Stimulated activated CD4-positive, alpha-beta T cell treated with anti-CD3 and anti-CD28 coated beads, Interleukin-15, amount 100 ng/mL, for 1 hour (primary cell): ENCODE measurements at regions not wholly inside any gene's neighbourhood (a gene's known extent, or its start where the extent isn't known, plus 50 kb on each side); places are given as distances from the start of the nearest gene placed in this dataset.

ENCODE experiments used
- DNase-seq, 2 donors: peaks; one replicate each; pipeline ENCODE4 v3.0.0-alpha.2; 2020; ENCODE audit warnings: low read depth in 1 of 2, low spot score in 1 of 2

DNA sequence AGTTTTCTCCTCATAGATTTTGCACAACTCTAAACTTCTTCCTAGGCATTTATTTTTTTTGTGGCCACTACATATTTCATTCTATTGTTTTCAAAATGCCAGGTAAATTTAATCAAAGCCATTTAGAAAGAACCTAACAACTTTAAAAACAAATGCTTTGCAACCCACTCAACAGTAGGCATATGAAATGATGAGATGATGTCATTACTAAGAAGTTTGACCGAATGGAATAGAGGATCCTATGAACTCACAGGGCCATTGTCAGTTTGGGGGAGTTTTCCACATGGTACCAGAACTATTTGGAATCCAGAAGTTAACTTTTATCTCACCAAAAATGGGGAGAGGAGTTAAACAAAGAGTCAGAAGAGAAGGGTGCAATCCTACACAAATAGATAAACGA is 100.7 kb upstream of the INHBA start:
- DNase-seq: no peak

DNA sequence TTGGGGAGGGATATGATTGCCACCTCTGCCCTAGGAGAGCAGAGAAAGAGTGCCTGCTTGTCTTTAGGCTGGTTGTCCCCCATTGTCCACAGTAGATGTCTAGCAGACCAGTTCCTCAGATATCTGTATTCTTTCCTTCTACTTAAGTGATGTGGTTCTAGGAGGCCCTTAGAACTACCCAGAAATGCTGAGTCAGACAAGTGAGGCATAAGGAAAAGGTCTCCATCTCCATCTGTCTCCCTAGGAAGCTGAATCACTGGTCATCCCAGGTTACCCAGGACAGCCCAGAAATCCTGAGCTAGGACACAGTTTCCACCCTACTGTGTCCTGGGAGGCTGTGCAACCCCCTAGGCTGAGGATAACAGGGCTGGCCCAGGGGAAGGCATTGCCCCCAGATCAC is 93.4 kb upstream of the INHBA start:
- DNase-seq: no peak

- no peak for DNase-seq
These were observed 92.5 kb upstream of the INHBA start for GRCh38 chr7:41795276-41795833.

DNA sequence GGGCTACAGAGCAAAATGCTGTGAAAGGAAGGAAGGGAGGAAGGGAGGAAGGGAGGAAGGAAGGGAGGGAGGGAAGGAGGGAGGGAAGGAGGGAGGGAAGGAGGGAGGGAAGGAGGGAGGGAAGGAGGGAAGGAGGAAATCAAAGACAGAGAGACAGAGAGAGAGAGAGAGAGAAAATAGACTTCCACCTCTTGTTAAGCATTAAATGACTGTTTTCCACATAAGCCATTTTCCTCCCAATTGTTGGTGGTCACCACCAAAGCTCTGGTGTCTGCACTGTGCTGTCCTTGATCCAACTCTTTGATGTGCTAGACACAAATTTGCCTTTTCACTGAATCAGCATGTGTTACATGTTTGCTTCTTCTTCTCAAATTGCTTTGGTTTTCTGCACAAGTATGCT is 90.7 kb upstream of the INHBA start:
- DNase-seq: no peak

GRCh38 chr7:41792120-41792519 is 89.2 kb upstream of the INHBA start:
- no peak for DNase-seq

DNA sequence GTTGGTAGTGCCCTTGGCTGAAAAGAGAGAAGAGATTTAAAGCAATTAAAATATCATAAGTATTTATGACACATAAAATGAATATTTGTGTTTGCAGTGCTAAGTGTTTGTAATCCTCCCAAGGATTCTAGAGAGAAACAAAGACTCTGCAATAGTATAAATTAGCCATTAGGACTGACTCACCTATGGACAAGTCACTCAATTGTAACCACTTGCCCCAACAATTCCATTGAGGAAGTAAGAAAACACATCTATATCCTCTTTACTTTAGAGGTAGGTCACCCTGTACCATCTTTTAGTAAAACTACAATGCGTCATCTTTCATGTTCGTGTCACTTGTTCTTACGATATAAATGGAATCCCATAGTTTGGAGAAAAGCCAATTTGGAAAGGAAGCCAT is 85.7 kb upstream of the INHBA start:
- DNase-seq: no peak

GRCh38 chr7:41787651-41788350 is 84.9 kb upstream of the INHBA start:
- DNase-seq: no peak

GRCh38 chr7:41786944-41787343 is 84.1 kb upstream of the INHBA start:
- DNase-seq: no peak

DNA sequence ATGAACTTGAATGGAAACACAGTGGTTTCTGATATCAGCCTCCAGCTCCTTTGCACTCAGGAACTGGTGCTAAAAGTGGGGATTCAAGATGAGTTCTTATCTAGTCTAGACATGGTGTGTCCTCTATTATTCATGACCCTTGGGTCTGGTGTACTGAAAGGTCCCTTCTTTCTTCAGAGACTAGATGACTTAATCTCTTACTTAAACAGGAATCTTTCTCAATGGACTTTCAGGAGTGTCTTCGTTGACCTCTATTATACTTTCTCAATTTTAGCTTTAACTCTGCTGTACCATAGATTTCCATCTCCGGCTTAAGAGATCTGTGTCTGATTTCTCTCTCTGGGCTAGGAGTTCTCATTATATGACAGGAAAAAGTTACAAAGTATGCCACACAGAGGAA is 83.5 kb upstream of the INHBA start:
- DNase-seq: no peak

DNA sequence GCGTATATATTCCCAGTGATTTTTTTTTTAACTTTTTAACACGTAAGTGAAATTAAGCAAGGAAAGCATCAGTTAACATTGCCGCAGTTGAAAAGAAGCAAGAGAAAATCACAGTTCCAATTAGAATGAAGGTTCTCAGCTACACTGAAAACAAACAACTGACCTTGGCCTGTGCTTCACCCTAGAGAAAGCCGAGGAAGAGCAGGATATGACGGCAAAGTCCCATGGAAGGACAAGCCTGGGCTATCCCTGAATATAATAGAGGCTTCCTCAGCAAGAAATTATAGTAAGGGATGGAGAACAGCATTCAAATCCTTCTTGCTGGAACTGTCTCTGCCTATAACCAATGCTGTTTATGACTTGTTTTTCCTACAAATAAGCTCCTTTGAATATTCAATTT is 83.0 kb upstream of the INHBA start:
- DNase-seq: no peak

- no peak for DNase-seq
These were observed 82.4 kb upstream of the INHBA start for GRCh38 chr7:41785265-41785664.

GRCh38 chr7:41779918-41780317 is 77.0 kb upstream of the INHBA start:
- no peak for DNase-seq

DNA sequence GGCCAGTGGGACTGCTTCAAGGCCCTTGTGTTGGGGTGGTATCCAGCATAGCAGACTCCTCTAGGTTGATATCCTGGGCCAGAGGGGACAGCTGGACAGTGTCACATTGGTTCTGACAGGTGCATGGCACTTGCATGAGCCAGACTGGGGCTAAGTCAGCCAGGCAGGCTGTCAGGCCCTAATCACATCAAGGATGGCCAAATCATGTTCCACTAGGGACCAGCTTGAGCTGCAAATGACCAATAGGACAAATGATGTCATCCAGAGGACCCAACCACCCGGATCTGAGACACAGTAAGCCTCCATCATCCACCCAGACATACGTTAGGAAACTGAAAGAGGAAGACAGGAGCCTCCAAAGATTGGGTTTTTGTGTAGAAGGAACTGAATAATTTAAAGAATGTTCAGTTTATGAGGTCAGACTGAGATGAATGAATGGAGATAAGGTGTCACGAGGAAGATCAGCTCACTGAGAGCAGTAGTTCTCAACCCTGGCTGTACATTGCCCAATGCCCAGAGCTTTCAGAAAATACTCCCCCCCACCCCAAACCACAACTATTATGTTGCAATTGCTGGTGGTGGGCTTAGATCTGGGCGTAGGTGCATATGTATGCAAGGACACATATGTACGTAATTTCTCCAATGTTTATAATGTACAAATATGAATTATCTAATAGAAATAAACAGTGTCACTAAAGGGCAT is 75.2 kb upstream of the INHBA start:
- no peak for DNase-seq

DNA sequence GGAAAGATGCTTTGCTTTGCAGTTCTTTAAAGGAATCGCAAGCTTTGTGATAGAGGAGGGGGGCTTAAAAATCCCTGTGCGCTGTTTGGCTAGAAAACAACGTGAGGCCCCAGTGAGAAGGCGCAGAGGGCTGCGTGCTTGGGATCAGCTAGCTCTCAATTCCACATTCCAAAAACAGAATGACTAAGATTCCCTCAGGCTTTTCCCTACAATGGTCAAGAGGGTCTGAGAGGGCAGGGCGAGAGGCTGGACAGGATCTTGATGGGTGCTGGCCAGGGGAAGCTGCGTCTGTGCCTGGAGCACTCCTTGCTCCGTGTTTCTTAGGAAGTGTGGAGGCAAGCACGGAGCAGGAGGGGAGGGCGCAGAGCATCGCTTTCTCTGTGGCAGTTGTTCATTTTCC is 72.1 kb upstream of the INHBA start:
- DNase-seq: no peak

GRCh38 chr7:41773756-41774155 is 70.9 kb upstream of the INHBA start:
- no peak for DNase-seq

- no peak for DNase-seq
These were observed 68.8 kb upstream of the INHBA start for GRCh38 chr7:41771717-41772116.

DNA sequence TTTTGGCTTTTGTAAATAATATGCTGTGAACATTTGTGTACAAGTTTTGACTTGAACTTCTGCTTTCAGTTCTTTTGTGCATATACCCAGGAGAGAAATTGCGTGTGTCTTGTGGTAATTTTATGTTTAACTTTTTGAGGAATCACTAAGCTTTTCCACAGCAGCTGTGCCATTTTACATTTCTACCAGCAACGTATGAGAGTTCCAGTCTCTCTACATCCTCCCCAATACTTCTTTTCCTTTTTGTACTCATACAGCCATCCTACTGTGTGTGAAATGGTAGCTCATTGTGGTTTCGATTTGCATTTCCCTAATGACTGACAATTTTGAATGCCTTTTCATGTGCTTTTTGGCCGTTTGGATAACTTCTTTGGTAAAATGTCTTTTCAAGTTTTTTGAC is 66.3 kb upstream of the INHBA start:
- no peak for DNase-seq

- no peak for DNase-seq
These were observed 60.7 kb upstream of the INHBA start for GRCh38 chr7:41763626-41764025.

DNA sequence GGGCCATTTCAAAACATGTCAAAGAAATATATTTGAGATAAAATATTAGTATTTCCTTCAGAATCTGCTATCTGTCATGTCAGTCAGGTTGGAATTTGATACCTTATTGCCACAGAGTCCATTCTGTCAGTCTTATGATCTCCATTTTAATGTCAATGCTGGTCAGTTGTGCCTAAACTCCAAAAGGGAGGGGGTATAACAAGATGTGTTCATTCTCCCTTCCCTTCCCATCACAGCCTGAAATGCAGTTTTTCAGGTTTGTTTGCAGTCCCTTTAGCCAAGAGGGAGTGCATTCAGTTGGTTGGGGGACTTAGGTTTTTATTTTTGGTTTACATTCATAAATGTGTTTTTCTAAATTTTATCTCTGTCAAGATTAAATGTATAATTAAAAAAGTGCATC is 59.8 kb upstream of the INHBA start:
- DNase-seq: no peak

DNA sequence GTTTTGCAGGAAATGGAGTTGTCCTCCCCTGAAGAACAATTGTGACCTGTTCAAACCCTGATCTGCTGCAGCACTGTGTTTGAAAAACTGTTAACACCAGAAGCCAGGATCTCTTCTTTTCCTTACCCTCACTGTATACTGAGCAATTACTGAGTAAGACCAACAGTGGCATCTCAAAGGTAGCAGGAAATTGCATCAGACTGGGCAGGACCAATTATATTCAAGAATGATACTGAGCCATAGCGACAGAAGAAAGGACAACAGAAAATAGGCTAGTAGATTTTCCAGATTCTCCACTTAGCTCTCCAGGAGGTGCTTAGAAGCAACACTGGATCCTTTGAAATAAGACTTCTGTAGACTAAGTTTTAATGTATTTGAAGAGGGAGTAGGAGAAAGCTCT is 57.4 kb upstream of the INHBA start:
- no peak for DNase-seq

DNA sequence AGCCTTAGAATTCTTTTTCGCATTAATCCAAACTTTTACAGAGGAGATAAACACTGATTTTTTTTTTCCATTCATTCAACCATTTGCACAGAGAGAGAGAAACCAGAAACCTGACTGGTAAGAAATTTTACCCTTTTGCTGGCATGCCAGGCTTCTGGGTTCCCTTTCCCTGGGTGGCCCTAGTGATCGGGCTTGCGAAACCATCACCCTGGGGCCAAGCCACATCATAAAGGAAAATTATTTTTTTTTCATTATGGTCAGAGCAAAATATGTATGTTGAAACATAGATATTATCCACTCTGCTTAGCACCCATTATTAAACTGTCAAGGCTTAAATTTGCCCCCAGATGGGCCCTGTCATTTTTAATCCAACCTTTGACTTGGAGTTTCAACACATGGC is 55.4 kb upstream of the INHBA start:
- DNase-seq: no peak

- no peak for DNase-seq
These were observed 53.8 kb upstream of the INHBA start for GRCh38 chr7:41756650-41757182.

- DNase-seq: no peak
These were observed 52.2 kb upstream of the INHBA start for GRCh38 chr7:41755096-41755495.
